DMS79 (cell line): ENCODE measurements at regions not wholly inside any gene's neighbourhood (a gene's known extent, or its start where the extent isn't known, plus 50 kb on each side); places are given as distances from the start of the nearest gene placed in this dataset.
"Not testable (repeated sequence)": the region's sequence is repeated elsewhere in the genome, so short reads cannot be mapped to it uniquely, and the experiment has no call there.

Experiments used
- DNase-seq: peaks from one replicate; lab custom pipeline; 2025; lab: John Stamatoyannopoulos, UW

DNA sequence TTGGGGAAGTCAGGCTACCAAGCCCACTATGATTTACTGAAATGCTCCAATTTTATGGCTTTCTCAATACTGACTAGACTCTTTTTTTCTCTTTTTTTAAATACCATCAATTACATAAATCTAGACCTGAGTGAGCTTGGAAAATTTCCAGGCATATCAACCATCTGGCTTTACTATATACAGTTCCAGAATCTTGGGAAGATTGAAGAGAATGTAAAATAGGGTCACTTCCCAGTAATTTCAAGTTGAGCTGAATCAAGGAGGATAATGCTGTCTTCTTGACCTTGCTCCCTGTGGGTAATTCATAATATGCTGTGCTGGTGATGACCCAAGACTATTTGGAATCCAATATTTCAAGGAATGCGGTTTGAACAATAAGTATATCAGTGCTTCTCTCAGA, 108.1 kb downstream of the MAP3K21 start:
- DNase-seq, result no peak

DNA sequence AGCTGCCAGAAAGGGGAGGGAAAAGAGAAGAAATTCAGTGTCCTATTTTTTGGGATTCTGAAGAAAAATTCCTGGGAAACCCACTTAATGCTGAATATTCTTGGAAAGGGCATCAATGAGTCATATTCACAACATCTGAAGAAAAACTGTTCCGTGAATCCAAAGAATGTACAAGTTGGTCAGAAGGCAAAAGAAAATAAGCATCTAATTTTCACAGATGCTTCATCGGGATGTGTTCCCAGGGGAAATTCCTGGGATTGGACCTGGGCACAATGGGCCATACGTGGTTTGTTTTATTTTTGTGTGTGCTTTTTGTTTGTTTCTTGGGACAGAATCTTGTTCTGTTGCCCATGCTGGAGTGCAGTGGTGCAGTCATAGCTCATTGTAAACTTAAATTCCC, 112.2 kb downstream of the MAP3K21 start:
- no peak for DNase-seq

DNA sequence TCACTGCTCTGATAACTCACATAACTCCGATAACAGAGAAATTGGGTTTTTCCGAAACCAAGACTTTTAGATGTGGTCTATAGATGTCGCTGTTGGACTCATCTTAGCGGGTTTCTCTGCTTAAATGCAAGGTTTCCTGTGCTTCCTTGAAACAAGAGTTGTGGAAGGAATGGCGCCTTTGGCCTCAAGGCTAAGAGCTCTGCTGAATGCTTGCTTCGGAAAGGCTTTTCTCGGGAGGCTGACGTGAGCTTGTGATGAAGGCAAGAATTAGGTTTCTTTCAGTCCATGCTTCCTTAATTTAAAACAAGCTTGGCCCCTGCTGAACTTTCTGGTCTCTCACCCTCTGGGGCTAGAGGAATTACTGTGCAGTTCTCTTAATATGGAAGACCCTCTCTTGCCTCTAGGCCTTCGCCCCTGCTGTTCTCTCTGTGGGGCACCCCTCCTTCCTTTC, 113.5 kb downstream of the MAP3K21 start:
- DNase-seq, result peak; percentile 9

DNA sequence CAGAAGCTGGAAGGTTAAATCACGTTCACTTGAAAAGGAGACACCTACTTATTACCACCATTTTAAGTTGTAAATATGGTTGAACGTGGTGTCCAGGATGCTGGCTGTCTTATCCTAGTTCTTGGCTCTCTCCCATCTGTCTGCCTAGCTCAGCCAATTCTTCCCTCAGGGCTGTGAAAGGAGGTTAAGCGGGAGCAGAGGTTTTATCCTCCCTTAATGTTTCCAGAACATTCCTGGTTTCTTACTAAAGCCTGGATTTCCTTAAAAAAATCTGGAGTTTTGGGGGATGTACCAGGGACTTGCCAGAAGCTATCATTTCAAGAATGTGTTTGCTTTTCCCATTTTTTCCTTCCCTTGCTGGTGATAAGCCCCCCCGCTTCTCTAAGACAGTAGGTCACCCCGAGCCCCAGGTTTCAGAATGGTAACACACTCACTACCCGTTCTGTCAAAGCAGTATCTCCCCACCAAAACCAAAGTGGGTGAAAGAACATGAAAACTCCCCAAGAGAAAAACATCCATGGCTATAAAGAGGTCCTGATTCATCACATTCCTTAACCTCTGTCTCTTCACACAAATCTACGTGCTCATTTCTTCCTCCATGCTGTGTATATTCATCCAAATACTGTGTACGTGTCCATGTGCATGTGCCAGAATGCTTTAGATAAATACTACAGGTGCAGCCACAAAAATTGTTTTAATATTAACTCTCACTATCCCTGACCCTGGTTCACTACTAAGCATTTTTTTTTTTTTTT, 114.7 kb downstream of the MAP3K21 start:
- no peak for DNase-seq

DNA sequence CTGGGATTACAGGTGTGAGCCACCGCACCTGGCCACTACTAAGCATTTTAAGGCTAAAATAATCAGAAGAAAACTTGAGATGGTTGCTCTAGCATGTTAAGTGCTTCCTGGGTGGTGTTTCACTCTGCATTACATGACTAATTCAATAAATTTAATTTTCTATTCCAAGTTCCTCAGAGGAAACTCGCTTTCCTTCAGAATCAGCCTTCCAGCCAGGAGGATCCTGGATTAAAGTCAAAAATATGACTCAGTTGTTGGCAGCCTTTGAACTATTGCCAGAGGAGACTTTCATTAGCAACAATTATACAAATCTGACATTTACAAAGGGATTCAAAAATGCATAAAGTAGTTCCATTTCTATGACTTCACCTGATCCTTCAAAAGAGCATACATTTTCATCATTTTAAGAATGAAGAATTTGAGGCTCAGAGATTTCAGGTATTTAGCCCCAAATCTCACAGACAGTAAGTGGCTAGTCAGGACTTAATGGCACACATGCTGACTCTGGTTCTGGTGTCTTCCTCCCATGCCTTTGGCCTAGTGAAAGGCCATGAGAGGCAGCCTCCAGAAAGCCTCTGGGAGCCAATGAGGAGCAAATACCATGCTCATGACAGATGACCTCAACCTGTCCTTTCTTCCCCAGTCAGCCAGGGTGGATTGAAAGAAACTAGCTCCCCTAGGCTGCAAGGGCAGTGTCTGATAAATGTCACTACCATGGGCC, 115.7 kb downstream of the MAP3K21 start:
- DNase-seq, result no peak

DNA sequence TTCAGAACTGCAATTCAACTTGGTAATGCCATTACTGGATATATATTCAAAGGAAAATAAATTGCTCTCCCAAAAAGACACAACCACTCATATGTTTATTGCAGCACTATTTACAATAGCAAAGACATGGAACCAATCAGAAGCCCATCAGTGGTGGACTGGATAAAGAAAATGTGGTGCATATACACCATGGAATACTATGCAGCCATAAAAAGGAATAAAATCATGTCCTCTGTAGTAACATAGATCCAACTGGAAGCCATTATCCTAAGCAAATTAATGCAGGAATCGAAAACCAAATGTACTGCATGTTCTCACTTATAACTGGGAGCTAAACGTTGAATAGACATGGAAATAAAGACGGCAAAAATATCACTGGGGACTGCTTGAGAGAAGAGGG, 117.0 kb downstream of the MAP3K21 start:
- DNase-seq, result no peak

DNA sequence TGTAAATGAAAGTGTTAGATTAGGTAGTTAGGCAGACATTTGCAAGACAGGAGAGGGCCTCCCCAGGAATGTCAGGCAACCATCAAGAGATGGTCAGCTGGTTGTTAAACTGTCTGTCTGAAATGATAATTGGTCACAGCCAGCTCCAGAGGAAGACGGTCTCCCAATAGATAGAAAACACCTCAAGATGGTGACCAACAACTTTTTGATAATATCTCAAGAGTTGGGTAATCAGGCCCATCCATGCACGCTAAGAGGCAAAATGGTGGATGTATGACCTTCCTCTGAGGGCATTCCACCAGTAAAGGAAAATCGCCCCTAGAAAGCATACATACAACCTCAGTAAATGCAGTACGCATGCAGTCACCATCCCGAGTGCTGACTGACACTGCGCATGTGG, 118.2 kb downstream of the MAP3K21 start:
- no peak for DNase-seq

DNA sequence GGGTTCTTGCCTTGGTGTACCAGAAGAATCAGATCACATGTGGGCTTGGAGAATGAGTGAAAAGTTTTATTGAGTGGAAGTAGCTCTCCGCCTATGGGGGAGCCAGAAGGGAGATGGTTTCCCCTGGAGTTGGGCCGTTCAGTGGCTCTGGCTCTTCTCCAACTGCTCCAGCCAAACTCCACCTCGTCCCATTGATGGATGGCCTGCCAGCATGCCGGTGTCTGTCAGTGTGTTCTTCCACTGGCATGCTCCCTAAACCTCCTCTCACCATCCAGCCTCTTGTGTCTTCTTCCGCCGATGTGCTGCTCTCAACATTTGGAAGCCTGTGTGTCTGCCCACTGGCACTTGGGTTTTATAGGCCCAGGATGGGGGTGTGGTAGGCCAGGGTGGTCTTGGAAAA, 119.4 kb downstream of the MAP3K21 start:
- DNase-seq, result no peak

DNA sequence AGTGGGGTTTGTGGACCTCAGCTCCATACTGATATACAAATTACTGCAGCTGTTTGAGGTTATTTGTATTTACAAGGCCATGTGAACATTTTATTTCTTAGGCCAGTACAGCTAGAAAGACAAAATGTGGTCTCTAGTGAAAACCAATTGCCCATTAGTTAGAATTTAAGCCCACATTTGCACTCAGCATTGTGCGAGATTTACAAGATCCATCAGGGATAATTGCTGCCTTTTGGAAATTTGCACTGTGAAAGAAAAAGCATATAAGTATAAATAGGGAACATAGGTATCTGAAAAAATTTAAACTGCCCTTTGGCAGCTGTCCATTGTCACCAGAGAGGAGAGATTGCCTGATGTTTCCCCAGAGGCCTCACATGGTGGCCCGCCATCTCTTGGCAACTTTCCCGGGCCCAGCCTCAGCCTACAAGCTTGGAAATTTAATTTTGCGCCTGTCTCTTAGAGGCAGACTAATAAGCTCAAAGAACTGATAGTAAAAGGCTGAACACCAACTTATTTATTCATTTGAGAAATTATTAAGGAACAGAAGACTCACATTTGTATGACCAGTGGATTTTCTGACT, 120.7 kb downstream of the MAP3K21 start:
- peak; percentile 27 for DNase-seq

DNA sequence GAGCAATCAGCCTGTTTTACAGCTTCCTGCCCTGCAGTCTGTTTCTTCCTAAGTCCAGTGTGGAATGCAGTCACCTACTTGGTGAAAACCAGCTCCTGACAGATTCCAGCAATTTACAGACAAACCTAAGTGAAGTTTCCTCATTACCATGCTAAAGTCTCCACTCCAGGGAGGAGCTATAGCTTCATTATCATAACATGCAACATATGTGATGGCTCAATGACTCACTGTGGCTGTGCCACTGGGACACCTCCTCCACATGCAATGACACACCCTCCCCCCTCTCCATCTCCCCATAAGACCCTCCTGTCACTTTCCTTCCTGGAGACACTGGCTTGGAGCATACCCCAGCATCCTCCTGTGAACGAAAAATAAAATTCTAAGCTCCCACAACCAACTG, 125.2 kb downstream of the MAP3K21 start:
- no peak for DNase-seq

DNA sequence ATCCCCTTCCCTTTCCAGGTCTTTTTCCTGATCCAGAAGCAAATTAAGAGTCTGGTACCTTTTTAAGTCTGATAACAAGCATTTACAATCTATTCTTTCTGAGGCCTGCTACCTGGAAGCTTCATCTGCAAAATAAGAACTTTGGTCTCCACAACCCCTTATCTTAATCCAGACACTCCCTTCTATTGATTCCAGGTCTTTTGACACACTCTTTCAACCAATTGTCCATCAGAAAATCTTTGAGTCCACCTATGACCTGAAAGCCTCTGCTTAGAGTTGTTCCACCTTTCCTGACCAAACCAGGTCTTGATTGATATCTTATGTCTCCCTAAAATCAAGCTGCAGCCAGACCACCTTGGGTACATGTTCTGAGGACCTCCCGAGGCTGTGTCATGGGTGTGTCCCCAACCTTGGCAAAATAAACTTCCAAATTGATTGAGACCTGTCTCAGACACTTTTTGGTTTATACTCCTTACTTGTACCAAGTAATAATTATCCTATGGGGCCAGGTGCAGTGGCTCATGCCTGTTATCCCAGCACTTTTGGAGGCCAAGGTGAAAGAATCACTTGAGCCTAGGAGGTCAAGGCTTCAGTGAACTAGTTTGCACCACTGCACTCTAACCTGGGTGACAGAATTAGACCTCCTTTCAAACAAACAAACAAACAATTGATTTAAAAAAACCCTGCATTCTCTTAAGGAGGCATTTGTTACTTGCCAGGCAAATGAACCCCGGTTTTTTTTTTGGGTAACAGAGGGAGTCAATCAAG, 126.1 kb downstream of the MAP3K21 start:
- DNase-seq, result no peak

DNA sequence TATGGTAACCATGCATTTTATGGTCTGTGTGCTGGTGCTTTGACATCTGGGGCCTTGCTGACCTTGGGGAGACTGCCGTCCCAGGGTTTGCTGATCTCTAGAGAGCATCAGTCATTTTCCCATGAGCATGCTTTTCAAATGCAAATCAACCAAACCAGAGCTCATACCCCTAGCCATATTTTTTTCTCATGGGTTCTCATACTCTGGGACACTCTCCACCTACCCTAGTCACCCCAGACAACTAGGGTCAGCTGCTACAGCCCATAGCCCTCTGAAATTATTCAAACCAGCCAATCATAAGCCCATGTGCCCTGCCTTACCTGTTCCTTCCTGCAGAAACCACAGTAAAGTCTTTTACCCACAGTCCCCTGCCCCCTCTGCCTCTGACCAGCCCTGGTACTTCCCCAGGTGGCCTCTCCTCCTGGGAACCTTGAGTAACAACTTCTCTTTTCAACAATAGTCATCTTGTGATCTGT, 132.0 kb downstream of the MAP3K21 start:
- no peak for DNase-seq

DNA sequence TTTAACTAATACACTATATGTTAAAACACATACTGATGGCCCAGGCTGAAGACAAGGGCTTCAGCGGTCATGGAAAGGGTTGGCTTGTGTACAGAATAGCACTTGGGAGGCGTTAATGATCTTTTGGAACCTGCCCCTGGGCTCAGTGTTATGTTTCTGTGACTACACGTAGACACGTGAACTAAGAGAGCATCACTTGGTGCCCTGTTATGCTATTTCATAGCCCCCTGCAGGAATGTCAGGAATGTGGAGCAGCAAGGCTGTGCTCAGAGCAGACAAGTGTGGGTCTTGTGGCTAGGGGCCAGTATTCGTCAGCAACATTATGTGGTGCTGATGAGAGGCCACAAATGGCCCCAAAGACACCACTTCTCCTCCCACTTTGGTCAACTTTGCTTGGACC, 132.4 kb downstream of the MAP3K21 start:
- no peak for DNase-seq

DNA sequence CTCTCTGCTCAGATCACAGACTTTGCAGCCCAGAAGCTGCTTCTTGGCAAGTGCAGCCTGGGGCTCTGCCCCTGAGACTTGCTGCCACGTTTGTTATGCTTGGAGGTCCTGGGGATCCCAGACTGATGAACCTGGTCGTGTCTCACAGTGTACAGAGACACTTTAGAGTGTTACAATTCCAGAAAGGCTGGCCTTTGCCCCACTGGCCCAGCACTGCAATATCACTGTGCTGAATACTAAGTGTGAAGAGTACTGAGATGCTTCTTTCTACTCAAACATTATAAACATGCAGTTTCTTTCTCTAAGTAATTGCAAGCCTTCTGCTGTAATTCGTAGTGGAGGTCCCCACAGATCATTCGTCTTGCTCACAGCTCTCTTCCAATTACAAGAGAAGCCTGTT, 133.2 kb downstream of the MAP3K21 start:
- no peak for DNase-seq

DNA sequence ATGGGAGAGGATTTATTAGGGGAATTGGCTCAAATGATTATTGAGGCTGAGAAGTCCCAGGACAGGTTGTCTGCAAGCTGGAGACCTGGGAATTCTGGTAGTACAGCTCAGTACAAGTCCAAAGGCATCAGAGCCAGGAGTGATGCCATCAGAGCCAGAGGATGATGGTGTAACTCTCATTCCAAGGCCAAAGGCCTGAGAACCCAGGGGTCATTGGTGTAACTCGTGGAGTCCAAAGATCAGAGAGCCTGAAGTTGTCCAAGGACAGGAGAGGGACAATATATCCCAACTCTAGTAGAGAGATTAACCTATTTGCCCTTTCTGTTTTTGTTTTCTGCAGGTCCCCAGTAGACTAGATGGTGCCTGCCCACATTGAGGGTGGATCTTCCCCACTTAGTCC, 134.3 kb downstream of the MAP3K21 start:
- DNase-seq, result no peak

DNA sequence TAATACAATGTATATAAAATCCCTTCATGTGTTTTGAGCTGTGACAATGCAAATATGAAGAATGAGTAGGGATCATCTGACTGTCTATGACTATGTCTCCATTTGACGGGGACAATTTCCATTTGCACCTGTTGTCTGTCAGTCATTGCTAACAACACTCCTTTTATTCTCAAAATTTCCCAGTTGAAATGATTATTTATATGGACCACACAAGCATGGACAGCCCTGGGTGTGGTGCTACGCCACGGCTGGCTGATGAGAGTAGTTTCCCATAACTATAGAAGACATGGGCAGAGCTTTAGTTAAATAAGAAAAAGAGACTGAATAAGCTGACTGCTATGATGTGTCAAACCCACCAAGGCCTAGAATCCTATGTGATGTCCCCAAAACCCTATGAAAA, 135.8 kb downstream of the MAP3K21 start:
- no peak for DNase-seq

DNA sequence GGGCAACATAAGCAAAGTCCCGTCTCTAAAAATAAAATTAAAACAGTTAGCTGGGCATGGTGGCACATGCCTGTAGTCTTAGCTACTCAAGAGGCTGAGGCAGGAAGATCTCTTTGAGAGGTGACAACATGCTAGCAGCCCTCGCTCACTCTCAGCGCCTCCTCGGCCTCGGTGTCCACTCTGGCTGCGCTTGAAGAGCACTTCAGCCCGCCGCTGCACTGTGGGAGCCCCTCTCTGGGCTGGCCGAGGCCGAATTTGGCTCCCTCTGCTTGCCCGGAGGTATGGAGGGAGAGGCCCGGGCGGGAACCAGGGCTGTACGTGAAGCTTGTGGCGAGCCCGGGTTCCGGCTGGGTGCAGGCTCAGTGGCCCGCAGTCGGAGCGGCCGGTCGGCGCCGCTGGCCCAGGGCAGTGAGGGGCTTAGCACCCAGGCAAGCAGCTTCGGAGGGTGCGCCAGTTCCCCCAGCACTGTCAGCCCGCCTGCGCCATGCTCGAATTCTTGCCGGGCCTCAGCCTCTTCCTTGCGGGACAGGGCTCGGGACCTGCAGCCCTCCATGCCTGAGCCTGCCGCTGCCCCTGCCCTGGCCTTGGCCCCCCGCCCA, 138.3 kb downstream of the MAP3K21 start:
- no peak for DNase-seq

DNA sequence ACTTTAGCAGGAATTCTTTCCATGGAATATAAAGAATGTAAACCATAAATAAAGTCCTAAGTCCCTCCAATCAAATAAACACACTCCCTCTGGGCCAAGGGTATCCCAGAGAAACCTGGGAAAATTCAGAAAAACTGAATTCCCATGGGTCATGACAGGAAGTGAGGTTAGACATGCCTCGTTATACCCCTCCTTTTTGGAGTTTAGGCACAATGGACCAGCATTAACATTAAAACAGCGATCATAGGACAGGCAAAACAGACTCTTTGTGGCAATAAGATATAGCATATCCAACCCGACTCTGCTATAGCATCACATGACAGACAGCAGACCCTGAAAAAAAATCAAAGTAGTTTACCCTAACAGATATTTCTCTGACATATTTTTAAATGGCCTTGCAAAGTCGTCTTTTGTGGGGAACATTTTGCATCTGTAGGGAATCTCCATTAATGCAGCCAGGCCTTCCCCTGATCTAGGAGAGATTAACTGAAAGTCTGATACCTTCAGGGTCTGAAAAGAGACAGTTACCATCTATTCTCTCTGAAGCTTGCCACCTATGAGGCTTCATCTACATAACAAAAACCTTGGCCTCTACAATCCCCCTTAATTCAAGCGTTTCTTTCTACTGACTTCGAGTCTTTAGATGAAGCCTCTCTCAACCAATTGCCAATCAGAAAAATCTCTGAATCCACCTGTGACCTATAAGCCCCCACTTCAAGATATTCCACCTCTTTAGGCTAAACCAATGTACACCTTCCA, 143.0 kb upstream of the KCNK1 start:
- no peak for DNase-seq

DNA sequence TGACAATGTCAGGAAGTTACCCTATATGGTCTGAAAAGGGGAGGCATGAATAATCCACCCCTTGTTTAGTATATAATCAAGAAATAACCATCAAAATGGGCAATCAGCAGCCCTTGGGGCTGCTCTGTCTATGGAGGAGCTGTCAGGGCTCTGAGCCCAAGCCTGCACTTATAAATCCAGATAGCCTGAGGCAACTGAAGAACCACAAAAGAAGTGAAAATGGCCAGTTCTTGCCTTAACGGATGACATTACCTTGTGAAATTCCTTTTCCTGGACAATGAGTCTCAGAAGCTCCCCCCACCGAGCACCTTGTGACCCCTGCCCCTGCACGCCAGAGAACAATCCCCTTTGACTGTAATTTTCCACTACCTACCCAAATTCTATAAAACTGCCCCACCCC, 142.1 kb upstream of the KCNK1 start:
- DNase-seq, result not testable (repeated sequence)

DNA sequence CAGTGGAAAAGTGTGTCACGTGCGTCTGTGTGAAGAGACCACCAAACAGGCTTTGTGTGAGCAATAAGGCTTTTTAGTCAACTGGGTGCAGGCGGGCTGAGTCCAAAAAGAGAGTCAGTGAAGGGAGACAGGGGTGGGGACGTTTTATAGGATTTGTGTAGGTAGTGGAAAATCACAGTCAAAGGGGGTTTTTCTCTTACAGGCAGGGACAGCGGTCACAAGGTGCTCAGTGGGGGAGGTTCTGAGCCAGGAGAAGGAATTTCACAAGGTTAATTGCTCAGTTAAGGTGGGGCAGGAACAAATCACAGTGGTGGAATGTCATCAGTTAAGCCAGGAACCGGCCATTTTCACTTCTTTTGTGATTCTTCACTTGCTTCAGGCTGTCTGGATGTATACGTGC, 141.1 kb upstream of the KCNK1 start:
- DNase-seq, result not testable (repeated sequence)

DNA sequence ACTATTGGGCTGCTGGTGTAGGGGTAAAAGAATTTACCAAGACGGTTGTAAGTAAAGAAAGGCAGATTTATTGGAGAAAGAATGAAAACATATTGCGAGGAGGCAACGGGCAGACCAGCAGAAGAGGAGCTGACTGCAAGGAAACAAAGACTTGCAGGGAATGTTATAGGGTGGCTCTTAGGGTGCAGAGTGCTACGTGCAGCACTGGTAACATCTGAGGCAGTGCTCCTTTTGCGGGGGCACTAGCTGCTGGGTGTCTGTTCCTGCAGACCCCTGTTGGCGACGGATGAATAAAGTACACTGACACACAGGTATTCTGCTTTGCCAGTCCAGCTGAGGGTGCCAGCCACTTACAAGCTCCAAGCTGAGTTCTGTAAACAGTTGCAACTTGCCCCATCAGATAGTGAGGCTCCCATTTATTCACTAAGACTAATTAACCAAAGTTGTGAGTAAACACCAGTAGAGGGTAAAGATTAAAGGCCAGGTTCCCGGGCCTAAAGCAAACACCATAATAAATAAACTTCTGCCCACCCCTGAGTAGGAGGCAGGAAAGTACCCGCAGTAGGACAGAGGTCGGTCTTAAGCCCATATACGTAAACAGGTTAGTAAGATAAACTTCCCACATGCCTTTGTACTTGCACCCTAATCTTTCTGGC, 140.2 kb upstream of the KCNK1 start:
- no peak for DNase-seq
